ENCODE measurements at regions not wholly inside any gene's neighbourhood (a gene's known extent, or its start where the extent isn't known, plus 50 kb on each side); places are given as distances from the start of the nearest gene placed in this dataset.

GRCh38 chr10:114762811-114763210, 58.8 kb upstream of the FHIP2A start:
- FAIRE-seq (no peak), DNase-seq (no peak), ATAC-seq (no peak)
- no peak overlapping the region for H3K27ac ChIP-seq
- peaks cover 13 to 14% (median 13%) of the 10 kb centered on the region in 3 donors for H3K4me1 ChIP-seq
- H3K4me3 ChIP-seq: no peak overlapping the region
- intact Hi-C loops (cut with DNase I): no loop called here
- no peaks in the 10 kb centered on the region for H3K27me3 ChIP-seq
- H3K9me3 ChIP-seq: no peaks in the 10 kb centered on the region
- WGBS, 2 donors: 86 to 88% methylated on average over 5 of the region's 5 CpGs
- TF ChIP-seq CTCF (IDR thresholded peaks at IDR 0.05): no peak
- no peaks in the 10 kb centered on the region for H3K36me3 ChIP-seq

GRCh38 chr10:114764656-114765055, 56.9 kb upstream of the FHIP2A start:
- no peaks in the 10 kb centered on the region for H3K9me3 ChIP-seq
- no peak overlapping the region for H3K27ac ChIP-seq
- ATAC-seq (no peak), DNase-seq (no peak), FAIRE-seq (no peak)
- H3K36me3 ChIP-seq: no peaks in the 10 kb centered on the region
- H3K4me3 ChIP-seq: no peak overlapping the region
- intact Hi-C loops (cut with DNase I): no loop called here
- peaks cover 11 to 14% (median 13%) of the 10 kb centered on the region in 3 donors for H3K4me1 ChIP-seq
- no peak for TF ChIP-seq CTCF (IDR thresholded peaks at IDR 0.05)
- 62 to 75% methylated on average over 1 of the region's 1 CpG for WGBS, 2 donors
- H3K27me3 ChIP-seq: no peaks in the 10 kb centered on the region

- intact Hi-C loops (cut with DNase I): no loop called here
- DNase-seq (peak in 1 of 6 donors; percentile 10), FAIRE-seq (peak; percentile 67), ATAC-seq (peak; percentile 53 to 78 (median 68))
- H3K9me3 ChIP-seq: no peaks in the 10 kb centered on the region
- no peak for TF ChIP-seq CTCF (IDR thresholded peaks at IDR 0.05)
- H3K27me3 ChIP-seq: no peaks in the 10 kb centered on the region
- peak overlapping the region in 2 of 4 donors; percentile 79 to 83 for H3K4me3 ChIP-seq
- no peaks in the 10 kb centered on the region for H3K36me3 ChIP-seq
- 29 to 32% methylated on average over 6 of the region's 6 CpGs for WGBS, 2 donors
- H3K4me1 ChIP-seq: peaks cover 11 to 14% (median 13%) of the 10 kb centered on the region in 3 donors
- no peak overlapping the region for H3K27ac ChIP-seq
Observed at GRCh38 chr10:114766470-114766869, 55.1 kb upstream of the FHIP2A start.

- intact Hi-C loops (cut with DNase I): no loop called here
- Histone ChIP-seq H3K9me3 (no peaks in the 10 kb centered on the region), H3K4me1 (peaks cover 11 to 14% (median 13%) of the 10 kb centered on the region in 3 donors), H3K27ac (peak overlapping the region in 2 of 4 donors; percentile 18 to 23), H3K4me3 (peak overlapping the region; percentile 70 to 83 (median 77)), H3K36me3 (no peaks in the 10 kb centered on the region), H3K27me3 (no peaks in the 10 kb centered on the region)
- TF ChIP-seq CTCF (IDR thresholded peaks at IDR 0.05): no peak
- FAIRE-seq: no peak
- DNase-seq: peak; percentile 60 to 87 (median 74)
- 2% methylated on average over 33 of the region's 33 CpGs for WGBS, 2 donors
- ATAC-seq: peak; percentile 90 to 91 (median 90)
Observed at GRCh38 chr10:114767101-114767985, 54.2 kb upstream of the FHIP2A start.
